ENCODE measurements at regions not wholly inside any gene's neighbourhood (a gene's known extent, or its start where the extent isn't known, plus 50 kb on each side); places are given as distances from the start of the nearest gene placed in this dataset.

DNA sequence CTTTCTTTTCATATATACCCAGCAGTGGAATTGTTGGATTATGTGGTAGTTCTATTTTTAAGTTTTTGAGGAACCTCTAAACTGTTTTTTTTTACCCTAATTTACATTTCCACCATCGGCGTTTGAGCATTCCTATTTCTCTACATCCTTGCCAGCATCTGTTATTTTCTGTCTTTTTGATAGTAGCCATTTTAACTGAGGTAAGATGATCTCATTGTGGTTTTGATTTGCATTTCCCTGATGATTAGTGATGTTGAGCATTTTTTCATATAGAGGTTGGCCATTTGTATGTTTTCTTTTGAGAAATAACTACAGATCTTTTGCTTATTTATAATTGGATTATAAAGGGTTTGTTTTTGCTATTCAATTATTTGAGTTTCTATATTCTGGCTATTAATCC is 71.7 kb upstream of the TNC start:
- in situ Hi-C loops (cut with HindIII; ENCODE audit: extremely low pct_ligation_motif_present, low pct_unique_long_range_greater_than_20kb), result no loop called here
- POLR2A ChIA-PET, result no interaction called here
- intact Hi-C loops (cut with micrococcal nuclease; ENCODE audit: unreplicated experiment), result no loop called here
- CTCF ChIA-PET (ENCODE audit: low intra/inter-chr PET ratio, low total read pairs), result no interaction called here
- Histone ChIP-seq H3K4me1 (ENCODE audit: insufficient read depth, low read length) (no peaks in the 10 kb centered on the region), H3K4me2 (ENCODE audit: low read depth, low read length) (no peak overlapping the region), H3K36me3 (replicated peaks in 1 of 2; ENCODE audit: control insufficient read depth in 1 of 2, insufficient read depth in 2 of 2, low read length in 2 of 2) (no peaks in the 10 kb centered on the region), H3K9ac (ENCODE audit: insufficient read depth, low read depth, low read length) (no peak overlapping the region), H3K4me3 (replicated peaks in 1 of 3; ENCODE audit: insufficient read depth in 1 of 3, low read depth in 2 of 3, low read length in 3 of 3) (no peak overlapping the region), H4K20me1 (ENCODE audit: insufficient read depth, low read length) (no peaks in the 10 kb centered on the region), H3K27ac (ENCODE audit: extremely low read length, insufficient read depth, low read length) (no peak overlapping the region), H3K27me3 (ENCODE audit: control insufficient read depth in 1 of 2, insufficient read depth in 2 of 2, low read length in 2 of 2) (no peaks in the 10 kb centered on the region), H2AFZ (ENCODE audit: low read length) (no peak overlapping the region), H3K79me2 (ENCODE audit: insufficient read depth, low read length) (no peaks in the 10 kb centered on the region), H3K9me3 (ENCODE audit: low read length) (no peaks in the 10 kb centered on the region)
- ATAC-seq, result no peak
- no peak for FAIRE-seq
- DNase-seq (ENCODE audit: low spot score), result no peak
- BruUV-seq (replicated peaks), result no TSS peak
- TF ChIP-seq JUN (CRISPR knock-in tag; IDR thresholded peaks at IDR 0.05), result no peak
- no peak for TF ChIP-seq ZFAT (CRISPR knock-in tag; conservative IDR thresholded peaks at IDR 0.05)
- TF ChIP-seq, protein P1, sequence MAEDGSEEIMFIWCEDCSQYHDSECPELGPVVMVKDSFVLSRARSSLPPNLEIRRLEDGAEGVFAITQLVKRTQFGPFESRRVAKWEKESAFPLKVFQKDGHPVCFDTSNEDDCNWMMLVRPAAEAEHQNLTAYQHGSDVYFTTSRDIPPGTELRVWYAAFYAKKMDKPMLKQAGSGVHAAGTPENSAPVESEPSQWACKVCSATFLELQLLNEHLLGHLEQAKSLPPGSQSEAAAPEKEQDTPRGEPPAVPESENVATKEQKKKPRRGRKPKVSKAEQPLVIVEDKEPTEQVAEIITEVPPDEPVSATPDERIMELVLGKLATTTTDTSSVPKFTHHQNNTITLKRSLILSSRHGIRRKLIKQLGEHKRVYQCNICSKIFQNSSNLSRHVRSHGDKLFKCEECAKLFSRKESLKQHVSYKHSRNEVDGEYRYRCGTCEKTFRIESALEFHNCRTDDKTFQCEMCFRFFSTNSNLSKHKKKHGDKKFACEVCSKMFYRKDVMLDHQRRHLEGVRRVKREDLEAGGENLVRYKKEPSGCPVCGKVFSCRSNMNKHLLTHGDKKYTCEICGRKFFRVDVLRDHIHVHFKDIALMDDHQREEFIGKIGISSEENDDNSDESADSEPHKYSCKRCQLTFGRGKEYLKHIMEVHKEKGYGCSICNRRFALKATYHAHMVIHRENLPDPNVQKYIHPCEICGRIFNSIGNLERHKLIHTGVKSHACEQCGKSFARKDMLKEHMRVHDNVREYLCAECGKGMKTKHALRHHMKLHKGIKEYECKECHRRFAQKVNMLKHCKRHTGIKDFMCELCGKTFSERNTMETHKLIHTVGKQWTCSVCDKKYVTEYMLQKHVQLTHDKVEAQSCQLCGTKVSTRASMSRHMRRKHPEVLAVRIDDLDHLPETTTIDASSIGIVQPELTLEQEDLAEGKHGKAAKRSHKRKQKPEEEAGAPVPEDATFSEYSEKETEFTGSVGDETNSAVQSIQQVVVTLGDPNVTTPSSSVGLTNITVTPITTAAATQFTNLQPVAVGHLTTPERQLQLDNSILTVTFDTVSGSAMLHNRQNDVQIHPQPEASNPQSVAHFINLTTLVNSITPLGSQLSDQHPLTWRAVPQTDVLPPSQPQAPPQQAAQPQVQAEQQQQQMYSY (CRISPR knock-in tag; IDR thresholded peaks at IDR 0.05), result no peak
- TF ChIP-seq ZNF777 (CRISPR knock-in tag; IDR thresholded peaks at IDR 0.05), result no peak
- TF ChIP-seq NR2F1 (CRISPR knock-in tag; IDR thresholded peaks at IDR 0.05), result no peak
- TF ChIP-seq, protein P2, sequence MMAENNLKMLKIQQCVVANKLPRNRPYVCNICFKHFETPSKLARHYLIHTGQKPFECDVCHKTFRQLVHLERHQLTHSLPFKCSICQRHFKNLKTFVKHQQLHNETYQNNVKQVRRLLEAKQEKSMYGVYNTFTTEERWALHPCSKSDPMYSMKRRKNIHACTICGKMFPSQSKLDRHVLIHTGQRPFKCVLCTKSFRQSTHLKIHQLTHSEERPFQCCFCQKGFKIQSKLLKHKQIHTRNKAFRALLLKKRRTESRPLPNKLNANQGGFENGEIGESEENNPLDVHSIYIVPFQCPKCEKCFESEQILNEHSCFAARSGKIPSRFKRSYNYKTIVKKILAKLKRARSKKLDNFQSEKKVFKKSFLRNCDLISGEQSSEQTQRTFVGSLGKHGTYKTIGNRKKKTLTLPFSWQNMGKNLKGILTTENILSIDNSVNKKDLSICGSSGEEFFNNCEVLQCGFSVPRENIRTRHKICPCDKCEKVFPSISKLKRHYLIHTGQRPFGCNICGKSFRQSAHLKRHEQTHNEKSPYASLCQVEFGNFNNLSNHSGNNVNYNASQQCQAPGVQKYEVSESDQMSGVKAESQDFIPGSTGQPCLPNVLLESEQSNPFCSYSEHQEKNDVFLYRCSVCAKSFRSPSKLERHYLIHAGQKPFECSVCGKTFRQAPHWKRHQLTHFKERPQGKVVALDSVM (CRISPR knock-in tag; IDR thresholded peaks at IDR 0.05), result no peak
- TF ChIP-seq POLR2A (IDR thresholded peaks at IDR 0.05; ENCODE audit: insufficient read depth in 1 of 2, low read depth in 2 of 2, low read length in 2 of 2), result no peak
- TF ChIP-seq, protein P3, sequence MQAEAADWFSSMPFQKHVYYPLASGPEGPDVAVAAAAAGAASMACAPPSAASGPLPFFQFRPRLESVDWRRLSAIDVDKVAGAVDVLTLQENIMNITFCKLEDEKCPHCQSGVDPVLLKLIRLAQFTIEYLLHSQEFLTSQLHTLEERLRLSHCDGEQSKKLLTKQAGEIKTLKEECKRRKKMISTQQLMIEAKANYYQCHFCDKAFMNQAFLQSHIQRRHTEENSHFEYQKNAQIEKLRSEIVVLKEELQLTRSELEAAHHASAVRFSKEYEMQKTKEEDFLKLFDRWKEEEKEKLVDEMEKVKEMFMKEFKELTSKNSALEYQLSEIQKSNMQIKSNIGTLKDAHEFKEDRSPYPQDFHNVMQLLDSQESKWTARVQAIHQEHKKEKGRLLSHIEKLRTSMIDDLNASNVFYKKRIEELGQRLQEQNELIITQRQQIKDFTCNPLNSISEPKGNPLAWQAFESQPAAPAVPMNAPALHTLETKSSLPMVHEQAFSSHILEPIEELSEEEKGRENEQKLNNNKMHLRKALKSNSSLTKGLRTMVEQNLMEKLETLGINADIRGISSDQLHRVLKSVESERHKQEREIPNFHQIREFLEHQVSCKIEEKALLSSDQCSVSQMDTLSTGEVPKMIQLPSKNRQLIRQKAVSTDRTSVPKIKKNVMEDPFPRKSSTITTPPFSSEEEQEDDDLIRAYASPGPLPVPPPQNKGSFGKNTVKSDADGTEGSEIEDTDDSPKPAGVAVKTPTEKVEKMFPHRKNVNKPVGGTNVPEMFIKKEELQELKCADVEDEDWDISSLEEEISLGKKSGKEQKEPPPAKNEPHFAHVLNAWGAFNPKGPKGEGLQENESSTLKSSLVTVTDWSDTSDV (CRISPR knock-in tag; IDR thresholded peaks at IDR 0.05), result no peak
- TF ChIP-seq RFXAP (CRISPR knock-in tag; IDR thresholded peaks at IDR 0.05; ENCODE audit: borderline replicate concordance), result no peak
- TF ChIP-seq RCOR2 (CRISPR knock-in tag; IDR thresholded peaks at IDR 0.05), result no peak
- no peak for TF ChIP-seq SP5 (CRISPR knock-in tag; IDR thresholded peaks at IDR 0.05; ENCODE audit: borderline replicate concordance, low read depth)
- no peak for TF ChIP-seq TAF1 (CRISPR knock-in tag; IDR thresholded peaks at IDR 0.05)
- TF ChIP-seq PCBP1 (IDR thresholded peaks at IDR 0.05; ENCODE audit: borderline replicate concordance, low read depth, low read length), result no peak
- TF ChIP-seq, protein P4, sequence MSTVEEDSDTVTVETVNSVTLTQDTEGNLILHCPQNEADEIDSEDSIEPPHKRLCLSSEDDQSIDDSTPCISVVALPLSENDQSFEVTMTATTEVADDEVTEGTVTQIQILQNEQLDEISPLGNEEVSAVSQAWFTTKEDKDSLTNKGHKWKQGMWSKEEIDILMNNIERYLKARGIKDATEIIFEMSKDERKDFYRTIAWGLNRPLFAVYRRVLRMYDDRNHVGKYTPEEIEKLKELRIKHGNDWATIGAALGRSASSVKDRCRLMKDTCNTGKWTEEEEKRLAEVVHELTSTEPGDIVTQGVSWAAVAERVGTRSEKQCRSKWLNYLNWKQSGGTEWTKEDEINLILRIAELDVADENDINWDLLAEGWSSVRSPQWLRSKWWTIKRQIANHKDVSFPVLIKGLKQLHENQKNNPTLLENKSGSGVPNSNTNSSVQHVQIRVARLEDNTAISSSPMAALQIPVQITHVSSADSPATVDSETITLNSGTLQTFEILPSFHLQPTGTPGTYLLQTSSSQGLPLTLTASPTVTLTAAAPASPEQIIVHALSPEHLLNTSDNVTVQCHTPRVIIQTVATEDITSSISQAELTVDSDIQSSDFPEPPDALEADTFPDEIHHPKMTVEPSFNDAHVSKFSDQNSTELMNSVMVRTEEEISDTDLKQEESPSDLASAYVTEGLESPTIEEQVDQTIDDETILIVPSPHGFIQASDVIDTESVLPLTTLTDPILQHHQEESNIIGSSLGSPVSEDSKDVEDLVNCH (CRISPR knock-in tag; IDR thresholded peaks at IDR 0.05), result no peak
- 61% methylated on average over 2 of the region's 2 CpGs for WGBS (ENCODE audit: low lambda C conversion rate)
